Stimulated activated CD4-positive, alpha-beta T cell treated with anti-CD3 and anti-CD28 coated beads, Interleukin-4, amount 100 ng/mL, for 1 hour (primary cell): ENCODE measurements at regions not wholly inside any gene's neighbourhood (a gene's known extent, or its start where the extent isn't known, plus 50 kb on each side); places are given as distances from the start of the nearest gene placed in this dataset.

ENCODE experiments used
- DNase-seq: peaks from one replicate; pipeline ENCODE4 v3.0.0-alpha.2; 2020

- DNase-seq = no peak
Measured at GRCh38 chr7:98514211-98515031, 102.7 kb upstream of the NPTX2 start.

- no peak for DNase-seq
Measured at GRCh38 chr7:98511175-98511574, 105.9 kb upstream of the NPTX2 start.

GRCh38 chr7:98509836-98510235, 107.2 kb upstream of the NPTX2 start:
- no peak for DNase-seq

GRCh38 chr7:98506471-98506870, 105.6 kb upstream of the BAIAP2L1 start:
- DNase-seq = no peak

GRCh38 chr7:98500764-98501163, 99.9 kb upstream of the BAIAP2L1 start:
- no peak for DNase-seq

GRCh38 chr7:98496618-98497017, 95.7 kb upstream of the BAIAP2L1 start:
- no peak for DNase-seq

GRCh38 chr7:98495200-98495955, 94.5 kb upstream of the BAIAP2L1 start:
- no peak for DNase-seq

GRCh38 chr7:98493030-98493778, 92.3 kb upstream of the BAIAP2L1 start:
- DNase-seq = no peak

GRCh38 chr7:98488167-98488566, 87.3 kb upstream of the BAIAP2L1 start:
- no peak for DNase-seq

- no peak for DNase-seq
Measured at GRCh38 chr7:98483964-98484545, 83.2 kb upstream of the BAIAP2L1 start.

GRCh38 chr7:98483276-98483963, 82.5 kb upstream of the BAIAP2L1 start:
- DNase-seq = no peak

GRCh38 chr7:98479318-98479717, 78.4 kb upstream of the BAIAP2L1 start:
- no peak for DNase-seq

GRCh38 chr7:98475352-98475751, 74.5 kb upstream of the BAIAP2L1 start:
- no peak for DNase-seq

GRCh38 chr7:98474558-98474957, 73.7 kb upstream of the BAIAP2L1 start:
- no peak for DNase-seq

GRCh38 chr7:98472521-98472954, 71.6 kb upstream of the BAIAP2L1 start:
- no peak for DNase-seq

GRCh38 chr7:98470485-98471240, 69.8 kb upstream of the BAIAP2L1 start:
- DNase-seq = peak; percentile 23

- no peak for DNase-seq
Measured at GRCh38 chr7:98469088-98469487, 68.2 kb upstream of the BAIAP2L1 start.

- no peak for DNase-seq
Measured at GRCh38 chr7:98467570-98468312, 66.9 kb upstream of the BAIAP2L1 start.

- DNase-seq = no peak
Measured at GRCh38 chr7:98465022-98465421, 64.1 kb upstream of the BAIAP2L1 start.

- no peak for DNase-seq
Measured at GRCh38 chr7:98464558-98464940, 63.7 kb upstream of the BAIAP2L1 start.
